GM12872 (cell line): ENCODE measurements at regions not wholly inside any gene's neighbourhood (a gene's known extent, or its start where the extent isn't known, plus 50 kb on each side); places are given as distances from the start of the nearest gene placed in this dataset.

Experiments used
- TF ChIP-seq, protein P1 (sequence below): IDR thresholded peaks from 3 replicates; pipeline ENCODE4 v1.5.1; 2011; ENCODE audit warnings: low read depth, mild to moderate bottlenecking, low read length, moderate library complexity; ENCODE audit not compliant: insufficient read depth

DNA sequence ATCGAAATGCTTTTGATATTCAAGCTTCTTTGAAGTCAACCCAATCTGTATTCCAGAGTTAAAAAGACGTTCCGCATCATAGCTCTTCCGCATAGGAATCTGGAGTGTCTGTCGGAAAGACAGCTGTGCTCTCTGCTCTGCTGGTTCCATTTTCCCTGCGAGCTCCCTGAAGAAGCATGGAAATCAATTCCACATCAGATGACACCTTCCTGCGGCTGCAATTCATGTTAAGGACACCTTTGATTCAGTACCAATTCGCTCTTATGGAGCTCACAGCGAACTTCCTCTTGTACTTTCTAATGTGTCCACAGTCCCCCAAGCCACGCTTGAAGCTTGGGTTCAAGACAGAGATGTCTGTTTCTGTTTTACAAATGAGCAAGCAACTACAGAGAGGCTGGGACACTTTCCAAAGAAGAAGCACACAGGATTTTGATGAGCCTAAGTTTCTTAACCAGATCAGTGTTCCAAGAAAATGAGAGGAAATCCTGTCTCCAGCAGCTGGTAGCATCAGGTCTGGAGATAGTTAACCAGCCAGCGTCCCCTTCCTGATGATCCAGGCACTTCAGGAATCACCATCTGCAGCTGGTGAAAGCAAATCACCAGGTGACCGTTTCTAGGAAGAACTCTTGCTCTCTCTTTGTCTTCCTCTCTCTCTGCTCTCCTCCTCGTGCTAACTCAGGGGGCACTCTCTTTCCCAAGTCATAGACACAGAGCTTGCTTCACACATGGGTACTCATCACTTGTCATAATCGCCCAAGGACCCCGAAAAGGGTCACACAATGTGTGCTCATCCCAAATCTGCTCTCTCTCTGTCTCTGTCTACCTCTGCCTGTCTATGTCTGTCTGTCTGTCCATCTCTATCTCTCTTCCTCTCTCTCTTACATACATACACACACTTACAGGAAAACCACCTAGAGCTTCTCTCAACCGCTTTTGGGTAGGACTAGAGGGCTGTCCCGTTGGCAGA lies 281.8 kb downstream of the FAM43A start:
- TF ChIP-seq, protein P1, sequence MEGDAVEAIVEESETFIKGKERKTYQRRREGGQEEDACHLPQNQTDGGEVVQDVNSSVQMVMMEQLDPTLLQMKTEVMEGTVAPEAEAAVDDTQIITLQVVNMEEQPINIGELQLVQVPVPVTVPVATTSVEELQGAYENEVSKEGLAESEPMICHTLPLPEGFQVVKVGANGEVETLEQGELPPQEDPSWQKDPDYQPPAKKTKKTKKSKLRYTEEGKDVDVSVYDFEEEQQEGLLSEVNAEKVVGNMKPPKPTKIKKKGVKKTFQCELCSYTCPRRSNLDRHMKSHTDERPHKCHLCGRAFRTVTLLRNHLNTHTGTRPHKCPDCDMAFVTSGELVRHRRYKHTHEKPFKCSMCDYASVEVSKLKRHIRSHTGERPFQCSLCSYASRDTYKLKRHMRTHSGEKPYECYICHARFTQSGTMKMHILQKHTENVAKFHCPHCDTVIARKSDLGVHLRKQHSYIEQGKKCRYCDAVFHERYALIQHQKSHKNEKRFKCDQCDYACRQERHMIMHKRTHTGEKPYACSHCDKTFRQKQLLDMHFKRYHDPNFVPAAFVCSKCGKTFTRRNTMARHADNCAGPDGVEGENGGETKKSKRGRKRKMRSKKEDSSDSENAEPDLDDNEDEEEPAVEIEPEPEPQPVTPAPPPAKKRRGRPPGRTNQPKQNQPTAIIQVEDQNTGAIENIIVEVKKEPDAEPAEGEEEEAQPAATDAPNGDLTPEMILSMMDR: no peak

DNA sequence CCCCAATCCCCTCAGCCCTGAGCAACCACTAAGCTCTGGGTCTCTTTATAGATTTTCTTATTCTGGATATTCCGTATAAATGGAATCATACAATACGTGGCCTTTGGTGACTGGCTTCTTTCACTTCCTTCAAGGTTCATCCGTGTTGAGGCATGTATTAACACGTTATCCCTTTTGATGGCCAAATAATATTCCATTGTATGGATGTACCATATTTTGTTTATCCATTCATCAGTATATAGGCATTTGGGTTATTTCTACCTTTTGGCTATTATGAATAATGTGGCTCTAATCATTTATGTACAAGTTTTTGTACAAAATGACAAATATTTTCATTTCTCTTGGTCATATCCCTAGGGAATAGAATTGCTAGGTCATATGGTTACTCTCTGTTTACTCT lies 284.4 kb downstream of the FAM43A start:
- TF ChIP-seq, protein P1: no peak

DNA sequence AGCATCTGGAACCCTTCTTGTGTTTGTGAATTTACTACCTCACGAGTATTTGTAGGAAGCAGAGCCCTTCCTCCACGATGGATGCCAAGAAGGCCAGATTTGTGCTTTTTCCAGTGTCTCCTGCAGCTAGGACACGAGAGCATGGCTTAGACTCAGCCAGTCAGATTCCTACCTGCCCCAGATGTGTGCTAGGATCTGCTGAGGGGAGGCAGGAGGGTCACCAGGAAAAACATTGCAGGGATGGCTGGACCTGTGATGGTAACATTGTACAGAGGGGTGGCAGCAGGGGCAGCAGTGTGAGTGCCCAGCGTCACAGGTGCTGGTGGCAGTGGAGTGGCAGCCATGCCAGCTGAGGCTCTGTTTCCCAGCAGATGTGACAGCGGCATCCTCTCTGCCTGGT lies 285.3 kb downstream of the FAM43A start:
- TF ChIP-seq, protein P1: no peak

DNA sequence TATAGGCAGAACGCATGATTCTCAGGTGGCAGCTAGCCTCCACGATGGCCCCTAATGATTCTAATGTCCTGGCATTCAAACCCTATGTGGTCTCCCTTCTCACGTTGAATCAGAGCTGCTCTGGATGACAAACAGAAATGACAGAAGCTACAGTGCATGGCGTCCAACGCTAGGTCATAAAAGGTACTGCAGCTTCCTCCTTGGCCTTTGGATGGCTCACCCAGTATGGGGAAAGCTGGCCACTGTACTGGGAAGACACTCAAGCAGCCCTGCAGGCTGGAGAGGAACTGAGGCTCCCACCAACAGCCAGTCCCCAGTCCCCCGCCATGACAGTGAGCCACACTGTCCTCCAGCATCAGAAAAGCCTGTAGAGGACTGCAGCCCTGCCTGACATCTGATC lies 286.3 kb downstream of the FAM43A start:
- TF ChIP-seq, protein P1: no peak; the same call in 2 of the 3 replicates

DNA sequence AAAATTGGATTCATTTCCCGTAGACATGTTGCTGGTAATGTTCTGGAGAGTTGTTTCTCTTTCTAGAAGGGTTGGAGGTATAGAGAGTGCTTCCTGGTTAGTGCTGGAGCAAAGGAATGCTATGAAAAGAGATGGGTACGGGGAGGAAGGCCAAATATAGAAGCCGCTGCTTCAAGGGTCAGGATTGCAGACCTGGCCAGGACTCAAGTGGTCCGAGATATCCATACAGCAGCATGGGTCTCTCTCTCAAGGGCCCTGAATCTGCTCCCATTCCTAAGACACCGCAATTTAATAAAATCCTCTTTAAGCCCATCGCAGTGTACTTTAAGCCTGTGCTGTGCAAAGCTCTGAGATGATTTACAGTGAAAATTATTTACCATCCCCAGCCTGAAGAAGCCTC lies 287.0 kb downstream of the FAM43A start:
- TF ChIP-seq, protein P1: no peak

DNA sequence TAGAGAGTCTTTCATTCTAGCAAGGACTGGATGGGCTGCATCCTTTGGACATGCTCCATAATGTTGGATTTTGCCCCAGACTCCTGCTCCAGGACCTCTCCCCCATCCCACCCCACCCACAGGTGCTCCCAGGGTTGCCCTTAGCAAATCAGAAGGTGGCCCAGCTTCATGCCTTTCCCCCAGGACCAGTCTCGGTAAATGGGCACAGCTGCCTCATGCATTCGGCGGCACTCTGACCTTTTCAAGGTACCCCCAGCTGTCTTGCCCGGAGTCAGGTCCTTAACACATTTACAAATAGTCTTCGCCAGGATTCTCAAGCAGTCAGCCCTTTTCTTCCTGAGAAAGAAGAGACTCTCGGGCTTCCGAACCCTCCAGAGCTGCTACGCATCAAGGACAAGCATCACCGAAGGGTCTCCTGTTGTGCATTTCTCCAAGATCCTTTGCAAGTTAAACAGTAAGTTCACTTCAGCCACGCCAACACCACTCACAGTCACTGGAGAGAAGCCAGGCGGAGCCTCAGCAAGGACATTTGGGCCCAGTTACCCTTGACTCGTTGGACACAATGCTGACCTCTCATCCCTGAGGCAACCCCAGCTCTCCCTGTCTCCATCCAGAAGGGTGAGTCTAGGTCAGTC lies 287.8 kb downstream of the FAM43A start:
- TF ChIP-seq, protein P1: no peak

DNA sequence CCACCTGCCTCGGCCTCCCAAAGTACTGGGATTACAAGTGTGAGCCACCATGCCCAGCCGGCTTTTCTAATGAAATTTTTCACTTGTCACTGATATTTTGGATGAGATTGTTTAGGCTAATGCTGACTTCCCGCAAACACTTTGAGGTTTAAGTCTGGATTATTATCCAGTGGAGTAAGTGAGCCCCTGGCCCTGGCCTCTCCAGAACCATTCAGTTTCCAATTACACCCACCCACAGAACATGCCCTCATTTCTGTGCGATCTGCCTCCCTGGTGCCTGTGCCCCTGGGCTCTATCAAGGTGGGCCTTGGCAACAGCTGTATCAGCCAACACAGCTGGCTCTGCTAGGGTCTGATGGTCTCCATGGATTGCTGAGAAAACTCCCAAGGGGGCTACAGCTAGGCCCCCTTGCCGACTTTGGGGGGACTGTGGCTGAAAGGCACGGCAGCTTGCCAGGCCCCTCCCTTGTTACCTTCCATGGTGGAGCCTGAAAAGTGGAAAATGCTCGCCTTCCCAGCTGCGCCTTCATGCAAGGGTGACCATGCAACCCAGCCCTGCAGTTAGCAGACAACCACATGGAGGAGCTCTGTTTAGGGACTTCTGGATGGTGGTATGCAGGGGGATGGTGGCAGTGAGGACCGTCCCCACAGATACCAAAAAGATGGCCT lies 288.9 kb downstream of the FAM43A start:
- TF ChIP-seq, protein P1: no peak
